Limb (tissue), 2 donors: ENCODE measurements at regions not wholly inside any gene's neighbourhood (a gene's known extent, or its start where the extent isn't known, plus 50 kb on each side); places are given as distances from the start of the nearest gene placed in this dataset.
"Not testable (repeated sequence)": the region's sequence is repeated elsewhere in the genome, so short reads cannot be mapped to it uniquely, and the experiment has no call there.

Source experiments
- DNase-seq, 2 donors: peaks; one replicate each; pipeline ENCODE4 v3.0.0-alpha.2; 2016; ENCODE audit errors: extremely low spot score in 2 of 2

GRCh38 chr6:118719351-118720124, 68.1 kb upstream of the CEP85L start:
- DNase-seq = no peak

GRCh38 chr6:118718903-118719302, 67.5 kb upstream of the CEP85L start:
- DNase-seq = no peak

GRCh38 chr6:118718297-118718696, 66.9 kb upstream of the CEP85L start:
- no peak for DNase-seq

- no peak for DNase-seq
Measured at GRCh38 chr6:118717106-118717505, 65.7 kb upstream of the CEP85L start.

GRCh38 chr6:118715907-118716306, 64.5 kb upstream of the CEP85L start:
- DNase-seq = not testable (repeated sequence)

- DNase-seq = no peak
Measured at GRCh38 chr6:118715376-118715775, 64.0 kb upstream of the CEP85L start.

- no peak for DNase-seq
Measured at GRCh38 chr6:118714756-118715155, 63.4 kb upstream of the CEP85L start.

GRCh38 chr6:118712969-118713368, 61.6 kb upstream of the CEP85L start:
- DNase-seq = no peak

GRCh38 chr6:118710616-118711015, 59.2 kb upstream of the CEP85L start:
- DNase-seq = no peak

GRCh38 chr6:118709859-118710350, 58.5 kb upstream of the CEP85L start:
- no peak for DNase-seq

GRCh38 chr6:118708744-118709143, 57.4 kb upstream of the CEP85L start:
- DNase-seq = no peak

- DNase-seq = no peak
Measured at GRCh38 chr6:118708055-118708454, 56.7 kb upstream of the CEP85L start.

GRCh38 chr6:118706702-118707101, 55.3 kb upstream of the CEP85L start:
- DNase-seq = no peak

- DNase-seq = peak; percentile 25 to 29
Measured at GRCh38 chr6:118705544-118706491, 54.4 kb upstream of the CEP85L start.

- peak in 1 of 2 donors; percentile 44 for DNase-seq
Measured at GRCh38 chr6:118704915-118705314, 53.5 kb upstream of the CEP85L start.

GRCh38 chr6:118701260-118701659, 49.9 kb upstream of the CEP85L start:
- DNase-seq = not testable (repeated sequence)
